ENCODE measurements at regions not wholly inside any gene's neighbourhood (a gene's known extent, or its start where the extent isn't known, plus 50 kb on each side); places are given as distances from the start of the nearest gene placed in this dataset.
"Not testable (repeated sequence)": the region's sequence is repeated elsewhere in the genome, so short reads cannot be mapped to it uniquely, and the experiment has no call there.

DNA sequence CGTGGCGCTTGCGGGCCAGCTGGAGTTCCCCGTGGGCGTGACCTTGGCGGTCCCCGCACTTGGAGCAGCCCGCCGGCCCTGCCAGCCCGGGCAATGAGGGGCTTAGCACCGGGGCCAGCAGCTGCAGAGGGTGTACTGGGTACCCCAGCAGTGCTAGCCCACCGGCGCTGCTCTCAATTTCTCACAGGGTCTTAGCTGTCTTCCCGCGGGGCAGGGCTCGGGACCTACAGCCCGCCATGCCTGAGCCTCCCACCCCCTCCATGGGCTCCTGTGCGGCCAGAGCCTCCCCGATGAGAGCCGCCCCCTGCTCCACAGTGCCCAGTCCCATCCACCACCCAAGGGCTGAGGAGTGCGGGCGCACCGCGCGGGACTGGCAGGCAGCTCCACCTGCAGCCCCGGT lies 94.0 kb upstream of the NIPBL start:
- DNase-seq (ENCODE audit: low read depth): not testable (repeated sequence)

DNA sequence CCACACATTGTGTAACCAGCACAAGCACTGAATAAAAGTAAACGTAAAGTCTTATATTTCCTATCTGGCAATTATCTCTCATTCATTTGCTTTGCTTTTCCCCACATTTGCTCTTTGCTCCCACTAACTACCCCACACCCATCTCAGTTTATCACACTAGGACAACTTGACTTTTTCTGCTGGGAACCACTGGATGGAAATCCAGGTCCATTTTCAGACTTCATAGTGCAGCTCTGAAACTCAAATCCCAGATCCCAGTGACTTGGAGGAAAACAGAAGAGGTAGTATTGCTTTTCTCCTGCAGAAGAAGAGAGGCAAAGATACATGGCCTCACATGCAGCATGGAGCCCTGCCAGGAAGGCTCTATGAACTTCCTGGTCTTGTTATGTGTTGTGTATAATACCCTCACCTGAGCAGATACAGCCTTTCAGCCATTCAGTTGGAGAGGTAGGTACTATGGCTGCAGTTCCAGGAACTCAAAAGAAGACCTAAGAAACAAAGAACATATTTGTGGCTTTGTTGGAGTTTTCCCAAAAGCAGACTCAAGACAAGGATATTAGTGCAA lies 90.0 kb upstream of the NIPBL start:
- DNase-seq (ENCODE audit: low read depth): no peak

- DNase-seq (ENCODE audit: low read depth): no peak
These were observed 89.0 kb upstream of the NIPBL start for GRCh38 chr5:36787365-36788093.

DNA sequence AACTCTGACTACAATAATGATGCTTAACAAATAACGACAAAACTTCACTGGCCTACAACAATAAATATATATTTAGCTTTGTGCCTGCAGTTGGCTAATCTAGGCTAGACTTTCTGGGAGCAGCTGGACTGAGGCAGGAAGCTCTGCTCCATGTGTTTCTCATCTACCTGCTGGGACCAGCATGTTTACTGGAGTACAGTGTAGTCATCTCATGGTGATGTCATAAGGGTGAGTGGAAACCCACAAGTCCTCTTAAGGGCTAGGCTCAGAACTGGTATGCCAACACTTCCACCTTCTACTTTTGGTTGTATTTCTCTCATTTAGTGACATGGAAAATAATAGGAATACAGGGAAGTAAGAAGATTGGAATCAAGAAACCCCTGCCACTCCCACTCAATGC lies 85.7 kb upstream of the NIPBL start:
- peak; percentile 15 for DNase-seq (ENCODE audit: low read depth)

- DNase-seq (ENCODE audit: low read depth): no peak
These were observed 83.9 kb upstream of the NIPBL start for GRCh38 chr5:36792560-36793180.

GRCh38 chr5:36795366-36795765 lies 81.2 kb upstream of the NIPBL start:
- DNase-seq (ENCODE audit: low read depth): no peak

DNA sequence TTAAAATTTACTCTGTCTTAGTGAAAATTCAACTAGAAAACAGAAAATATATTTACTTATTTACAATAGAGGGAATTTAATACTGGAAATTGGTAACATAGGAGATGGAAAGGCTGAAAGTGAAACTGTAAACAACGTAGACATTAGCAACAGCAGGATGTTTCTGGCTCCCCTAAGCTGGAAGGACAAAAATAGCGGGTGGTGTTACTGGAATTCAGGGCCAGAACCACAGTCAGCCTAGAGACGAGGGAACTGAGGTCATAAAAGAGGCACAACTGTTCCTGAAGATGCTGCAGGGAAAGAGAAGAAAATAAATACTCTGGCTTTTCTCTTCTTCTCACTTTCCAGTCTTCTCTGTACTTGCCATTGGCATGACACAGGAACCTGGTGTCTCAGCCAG lies 80.4 kb upstream of the NIPBL start:
- DNase-seq (ENCODE audit: low read depth): no peak

- DNase-seq (ENCODE audit: low read depth): no peak
These were observed 75.0 kb upstream of the NIPBL start for GRCh38 chr5:36801523-36801922.

- DNase-seq (ENCODE audit: low read depth): no peak
These were observed 74.4 kb upstream of the NIPBL start for GRCh38 chr5:36802187-36802586.

GRCh38 chr5:36813249-36813648 lies 63.3 kb upstream of the NIPBL start:
- DNase-seq (ENCODE audit: low read depth): not testable (repeated sequence)

DNA sequence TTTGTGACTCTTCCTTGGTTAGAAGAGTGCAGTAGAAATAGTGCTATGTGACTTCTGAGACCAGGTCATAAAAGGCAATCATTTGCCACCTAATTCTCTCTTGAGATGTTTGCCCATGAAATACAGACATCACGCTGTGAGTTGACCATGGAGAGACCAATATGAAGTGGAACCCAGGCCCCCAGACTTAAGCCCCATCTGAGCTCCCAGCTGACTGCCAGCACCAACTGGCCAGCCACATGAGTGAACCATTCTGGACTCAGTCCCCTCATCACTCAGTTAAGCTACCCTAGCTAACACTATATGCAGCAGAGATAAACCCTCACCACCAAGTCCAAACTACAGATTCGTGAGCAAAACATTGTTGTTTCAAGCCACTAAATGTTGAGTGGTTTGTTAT lies 60.7 kb upstream of the NIPBL start:
- no peak for DNase-seq (ENCODE audit: low read depth)

DNA sequence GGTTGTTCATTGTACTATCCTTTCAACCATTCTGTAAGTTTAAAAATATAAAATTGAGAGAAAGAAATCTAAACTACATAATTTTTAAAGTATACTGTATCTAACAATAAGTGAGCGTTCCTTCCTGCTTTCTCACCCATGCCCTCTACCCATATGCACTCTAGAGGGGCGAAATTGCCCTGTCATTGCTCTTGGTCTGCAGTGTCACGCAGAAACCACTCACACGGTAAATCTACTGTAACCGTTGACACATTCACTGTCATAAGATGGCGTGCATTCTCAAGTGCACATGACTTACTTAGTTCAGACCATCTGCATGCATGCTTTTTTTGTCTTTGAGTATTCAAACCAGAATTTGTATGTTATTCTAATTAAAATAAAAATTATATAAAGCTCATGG lies 55.7 kb upstream of the NIPBL start:
- DNase-seq (ENCODE audit: low read depth): no peak

DNA sequence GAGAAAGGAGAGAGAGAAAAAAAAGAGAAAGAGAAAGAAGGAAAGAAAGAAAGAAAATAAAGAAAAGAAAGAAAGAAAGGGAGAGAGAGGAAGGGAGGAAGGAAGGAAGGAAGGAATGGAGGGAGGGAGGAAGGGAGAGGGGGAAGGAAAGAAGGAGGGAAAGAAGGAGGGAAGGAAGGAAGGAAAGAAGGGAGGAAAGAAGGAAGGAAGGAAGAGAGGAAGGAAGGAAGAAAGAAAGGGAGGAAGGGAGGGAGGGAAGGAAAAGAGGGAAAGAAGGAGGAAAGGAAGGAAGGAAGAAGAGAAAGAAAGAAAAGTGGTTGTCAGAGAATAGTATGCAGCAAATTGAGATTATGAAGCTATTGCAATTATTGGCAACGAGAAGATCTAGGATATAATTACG lies 49.9 kb upstream of the NIPBL start:
- no peak for DNase-seq (ENCODE audit: low read depth)
